GM06990 (cell line): ENCODE measurements at regions not wholly inside any gene's neighbourhood (a gene's known extent, or its start where the extent isn't known, plus 50 kb on each side); places are given as distances from the start of the nearest gene placed in this dataset.

Experiments
- DNase-seq: peaks from one replicate; pipeline ENCODE4 v3.0.0-alpha.2; 2011; ENCODE audit not compliant: insufficient read length; ENCODE audit errors: extremely low read depth
- H3K27me3 ChIP-seq: replicated peaks from 2 replicates; pipeline ENCODE4 v1.6.0; 2011; ENCODE audit warnings: low read length; ENCODE audit not compliant: control insufficient read depth, insufficient read depth
- H3K36me3 ChIP-seq: 2 replicates; pipeline ENCODE4 v1.5.1; 2011; ENCODE audit warnings: low read length; ENCODE audit not compliant: control insufficient read depth, insufficient read depth
- H3K4me3 ChIP-seq: replicated peaks from 2 replicates; pipeline ENCODE4 v1.5.1; 2011; ENCODE audit warnings: low read depth, mild to moderate bottlenecking, control low read depth, low read length
- CTCF ChIP-seq: IDR thresholded peaks from 2 replicates; pipeline ENCODE4 v1.5.1; 2011; ENCODE audit warnings: low read length, control low read depth, mild to moderate bottlenecking, inconsistent platforms; ENCODE audit not compliant: insufficient read depth, poor library complexity, severe bottlenecking

DNA sequence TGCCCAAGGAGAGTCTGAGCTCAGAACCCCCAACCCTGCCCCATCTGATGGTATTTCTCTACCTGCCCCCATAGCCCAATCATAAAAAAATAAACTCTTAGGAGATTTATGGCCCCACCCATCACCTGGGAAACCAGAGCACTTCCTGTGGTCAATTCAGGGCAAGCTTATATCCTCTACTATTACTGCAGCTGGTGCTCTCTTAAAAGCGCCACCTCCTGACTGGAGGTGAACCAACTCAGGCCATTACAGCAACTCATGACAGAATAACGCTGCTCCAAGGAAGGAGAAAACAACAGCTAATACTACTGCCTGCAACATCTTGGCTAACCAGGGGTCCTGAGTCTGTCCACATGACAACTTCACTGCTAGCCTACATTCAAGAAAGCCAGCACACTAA, 195.7 kb downstream of the MTCL1 start:
- H3K4me3 ChIP-seq: no peak overlapping the region
- no peaks in the 10 kb centered on the region for H3K36me3 ChIP-seq
- no peak for DNase-seq
- H3K27me3 ChIP-seq: no peaks in the 10 kb centered on the region; the same call in 1 of the 2 replicates
- TF ChIP-seq CTCF: no peak

DNA sequence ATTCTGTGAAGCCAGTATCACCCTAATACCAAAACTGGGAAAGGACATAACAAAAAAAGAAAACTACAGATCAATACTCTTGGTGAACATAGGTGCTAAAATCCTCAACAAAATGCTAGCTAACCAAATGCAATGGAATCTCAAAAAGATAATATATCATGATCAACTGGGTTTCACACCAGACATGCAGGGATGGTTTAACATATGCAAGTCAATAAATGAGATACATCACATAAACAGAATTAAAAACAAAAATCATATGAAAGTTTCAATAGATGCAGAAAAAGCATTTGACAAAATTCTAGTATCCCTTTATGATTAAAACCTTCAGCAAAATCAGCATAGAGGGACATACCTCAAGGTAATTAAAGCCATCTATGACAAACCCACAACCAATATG, 198.2 kb upstream of the NDUFV2 start:
- Histone ChIP-seq H3K36me3 (no peaks in the 10 kb centered on the region), H3K4me3 (no peak overlapping the region), H3K27me3 (no peaks in the 10 kb centered on the region)
- no peak for DNase-seq
- no peak for TF ChIP-seq CTCF

GRCh38 chr18:8908792-8909510, 193.5 kb upstream of the NDUFV2 start:
- DNase-seq: no peak
- Histone ChIP-seq H3K36me3 (no peaks in the 10 kb centered on the region), H3K27me3 (no peaks in the 10 kb centered on the region), H3K4me3 (no peak overlapping the region)
- no peak for TF ChIP-seq CTCF

DNA sequence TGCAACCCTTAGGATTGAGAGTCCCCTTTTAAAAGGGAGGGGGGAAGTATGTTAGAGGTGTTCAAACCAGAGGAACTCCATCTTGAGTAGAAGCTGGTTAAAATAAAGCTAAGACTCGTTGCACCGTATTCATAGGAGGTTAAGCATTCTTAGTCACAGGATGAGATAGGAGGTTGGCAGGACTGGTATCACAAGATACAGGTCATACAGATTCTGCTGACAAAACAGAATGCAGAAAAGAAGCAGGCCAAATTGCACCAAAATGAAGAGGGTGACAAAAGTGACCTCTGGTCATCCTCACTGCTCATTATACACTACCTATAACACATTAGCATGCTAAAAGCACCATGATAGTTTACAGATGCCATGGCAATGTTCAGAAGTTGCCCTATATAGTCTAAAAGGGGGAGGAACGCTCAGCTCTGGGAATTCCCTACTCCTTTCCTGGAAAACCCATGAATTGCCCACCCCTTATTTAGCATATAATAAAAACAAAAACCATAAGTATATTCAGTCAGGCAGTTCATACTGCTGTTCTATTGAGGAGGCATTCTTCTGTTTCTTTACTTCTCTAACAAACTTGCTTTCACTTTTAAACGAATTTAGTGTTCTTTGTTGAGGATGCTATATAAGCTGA, 192.2 kb upstream of the NDUFV2 start:
- H3K4me3 ChIP-seq: no peak overlapping the region
- no peaks in the 10 kb centered on the region for H3K27me3 ChIP-seq
- DNase-seq: no peak
- no peaks in the 10 kb centered on the region for H3K36me3 ChIP-seq
- TF ChIP-seq CTCF: no peak

DNA sequence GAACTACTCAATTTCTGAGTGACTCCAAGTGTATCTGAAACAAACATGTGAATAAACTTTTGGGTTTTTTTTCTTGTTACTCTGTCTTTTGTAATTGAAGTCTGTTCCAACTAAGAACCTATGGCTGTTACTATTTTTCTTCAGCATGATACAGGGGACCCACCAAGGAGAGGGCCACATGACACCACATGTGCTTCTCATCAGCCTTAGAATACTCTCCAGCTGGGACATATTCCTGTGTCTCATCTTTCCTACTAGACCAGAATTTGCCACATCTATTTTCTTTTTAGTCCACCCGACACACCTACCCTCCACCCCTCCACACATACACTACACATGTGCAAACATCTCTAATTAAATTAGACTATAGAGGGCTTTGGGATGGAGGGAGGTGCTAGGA, 191.7 kb upstream of the NDUFV2 start:
- no peak for TF ChIP-seq CTCF
- Histone ChIP-seq H3K27me3 (no peaks in the 10 kb centered on the region), H3K4me3 (no peak overlapping the region), H3K36me3 (no peaks in the 10 kb centered on the region)
- DNase-seq: no peak
